Trophoblast cell (in vitro differentiated cells and primary cell): ENCODE measurements at regions not wholly inside any gene's neighbourhood (a gene's known extent, or its start where the extent isn't known, plus 50 kb on each side); places are given as distances from the start of the nearest gene placed in this dataset.

Source experiments
- DNase-seq, 2 donors: peaks; one replicate each; pipeline ENCODE4 v3.0.0-alpha.2; 2016
- H2AFZ ChIP-seq: 2 replicates; pipeline ENCODE4 v1.6.1; 2013; ENCODE audit warnings: low read length, moderate library complexity, mild to moderate bottlenecking; ENCODE audit not compliant: insufficient read depth, poor library complexity
- H2AK5ac ChIP-seq: 2 replicates; pipeline ENCODE4 v1.6.1; 2013; ENCODE audit warnings: mild to moderate bottlenecking, low read length
- H2BK120ac ChIP-seq: 2 replicates; pipeline ENCODE4 v1.6.1; 2013; ENCODE audit warnings: low read length, mild to moderate bottlenecking, moderate library complexity; ENCODE audit not compliant: insufficient read depth, poor library complexity
- H2BK12ac ChIP-seq: 2 replicates; pipeline ENCODE4 v1.6.1; 2013; ENCODE audit warnings: mild to moderate bottlenecking, low read length, moderate library complexity
- H2BK5ac ChIP-seq: 2 replicates; pipeline ENCODE4 v1.6.1; 2013; ENCODE audit warnings: low read length, low read depth, moderate library complexity, mild to moderate bottlenecking; ENCODE audit not compliant: poor library complexity
- H3K14ac ChIP-seq: 2 replicates; pipeline ENCODE4 v1.6.1; 2013; ENCODE audit warnings: mild to moderate bottlenecking, low read length
- H3K18ac ChIP-seq: 2 replicates; pipeline ENCODE4 v1.6.1; 2013; ENCODE audit warnings: mild to moderate bottlenecking, low read length
- H3K23ac ChIP-seq: 2 replicates; pipeline ENCODE4 v1.6.1; 2013; ENCODE audit warnings: low read length
- H3K27ac ChIP-seq: 2 replicates; pipeline ENCODE4 v1.5.1; 2013; ENCODE audit warnings: low read depth, mild to moderate bottlenecking, inconsistent platforms, low read length, moderate library complexity
- H3K27me3 ChIP-seq: 2 replicates; pipeline ENCODE4 v1.6.1; 2013; ENCODE audit warnings: inconsistent platforms, mild to moderate bottlenecking, low read length, moderate library complexity; ENCODE audit not compliant: insufficient read depth
- H3K36me3 ChIP-seq, 2 experiments: 1 replicate in 1 of 2; 2 replicates in 1 of 2; pipeline ENCODE4 v1.6.1; 2013; ENCODE audit warnings: low read length in 2 of 2, mild to moderate bottlenecking in 2 of 2, moderate library complexity in 1 of 2; ENCODE audit not compliant: insufficient read depth in 2 of 2, control insufficient read depth in 1 of 2
- H3K4ac ChIP-seq: 2 replicates; pipeline ENCODE4 v1.6.1; 2013; ENCODE audit warnings: low read depth, mild to moderate bottlenecking, low read length, moderate library complexity
- H3K4me1 ChIP-seq, 2 experiments: 1 replicate in 1 of 2; 2 replicates in 1 of 2; pipeline ENCODE4 v1.6.1; 2013; ENCODE audit warnings: low read length in 2 of 2, mild to moderate bottlenecking in 2 of 2, moderate library complexity in 1 of 2; ENCODE audit not compliant: insufficient read depth in 2 of 2, control insufficient read depth in 1 of 2
- H3K4me2 ChIP-seq: 2 replicates; pipeline ENCODE4 v1.6.1; 2013; ENCODE audit warnings: inconsistent platforms, mild to moderate bottlenecking, low read length, moderate library complexity
- H3K4me3 ChIP-seq: 2 replicates; pipeline ENCODE4 v1.5.1; 2013; ENCODE audit warnings: mild to moderate bottlenecking, low read depth, low read length, inconsistent platforms
- H3K79me1 ChIP-seq: one replicate; pipeline ENCODE4 v1.6.1; 2013; ENCODE audit warnings: low read length
- H3K79me2 ChIP-seq: 2 replicates; pipeline ENCODE4 v1.6.1; 2013; ENCODE audit warnings: low read length, mild to moderate bottlenecking; ENCODE audit not compliant: control insufficient read depth, insufficient read depth, poor library complexity
- H3K9ac ChIP-seq: 2 replicates; pipeline ENCODE4 v1.6.1; 2013; ENCODE audit warnings: mild to moderate bottlenecking, low read length
- H3K9me3 ChIP-seq: 2 replicates; pipeline ENCODE4 v1.6.1; 2013; ENCODE audit warnings: low read depth, mild to moderate bottlenecking, control low read depth, inconsistent platforms, low read length; ENCODE audit not compliant: insufficient read depth
- H4K12ac ChIP-seq: 2 replicates; pipeline ENCODE4 v1.6.1; 2013; ENCODE audit warnings: low read depth, mild to moderate bottlenecking, low read length, moderate library complexity
- H4K8ac ChIP-seq: 2 replicates; pipeline ENCODE4 v1.6.1; 2013; ENCODE audit warnings: low read depth, mild to moderate bottlenecking, low read length, moderate library complexity
- H4K91ac ChIP-seq: one replicate; pipeline ENCODE4 v1.6.1; 2013; ENCODE audit warnings: low read depth, mild to moderate bottlenecking, low read length, moderate library complexity
- WGBS: extraction: QIAGEN DNeasy Blood & Tissue Kit; methylation state at CpG from one replicate; pipeline ENCODE4 v1.1.7; 2013; ENCODE audit warnings: missing lambda C conversion rate; ENCODE audit not compliant: insufficient read length, insufficient coverage; ENCODE audit errors: extremely low coverage; 5-methylcytosine and 5-hydroxymethylcytosine counted together

GRCh38 chr18:57276829-57277228 lies 75.5 kb upstream of the ST8SIA3 start:
- H4K12ac ChIP-seq: no peak overlapping the region
- H3K27me3 ChIP-seq: no peaks in the 10 kb centered on the region
- no peak overlapping the region for H3K23ac ChIP-seq
- no peak overlapping the region for H2BK12ac ChIP-seq
- no peak overlapping the region for H3K18ac ChIP-seq
- no peaks in the 10 kb centered on the region for H3K36me3 ChIP-seq
- H3K4ac ChIP-seq: no peak overlapping the region
- no peak overlapping the region for H3K4me2 ChIP-seq
- H2BK120ac ChIP-seq: no peak overlapping the region
- H3K4me3 ChIP-seq: no peak overlapping the region
- no peak overlapping the region for H3K9ac ChIP-seq
- no peaks in the 10 kb centered on the region for H3K4me1 ChIP-seq
- no peaks in the 10 kb centered on the region for H3K79me1 ChIP-seq
- no peak overlapping the region for H3K27ac ChIP-seq
- DNase-seq: no peak
- H3K79me2 ChIP-seq: no peaks in the 10 kb centered on the region
- H2AK5ac ChIP-seq: no peak overlapping the region
- WGBS: no CpG with 5 or more reads among the region's 2 CpGs
- H2BK5ac ChIP-seq: no peak overlapping the region
- no peaks in the 10 kb centered on the region for H3K9me3 ChIP-seq
- no peak overlapping the region for H3K14ac ChIP-seq
- no peak overlapping the region for H4K8ac ChIP-seq
- H2AFZ ChIP-seq: no peak overlapping the region
- no peak overlapping the region for H4K91ac ChIP-seq

- Histone ChIP-seq H3K18ac (no peak overlapping the region), H3K4me1 (no peaks in the 10 kb centered on the region)
Measured at GRCh38 chr18:57278933-57279332, 73.4 kb upstream of the ST8SIA3 start.

GRCh38 chr18:57281519-57281918 lies 70.8 kb upstream of the ST8SIA3 start:
- H3K4ac ChIP-seq: no peak overlapping the region
- H4K12ac ChIP-seq: no peak overlapping the region
- no peak overlapping the region for H4K8ac ChIP-seq
- peaks cover 3% of the 10 kb centered on the region for H3K9me3 ChIP-seq
- no peaks in the 10 kb centered on the region for H3K79me2 ChIP-seq
- no peak overlapping the region for H2BK120ac ChIP-seq
- no peaks in the 10 kb centered on the region for H3K4me1 ChIP-seq
- DNase-seq: no peak
- no peak overlapping the region for H3K27ac ChIP-seq
- H4K91ac ChIP-seq: no peak overlapping the region
- H3K4me2 ChIP-seq: no peak overlapping the region
- no peak overlapping the region for H2AK5ac ChIP-seq
- H3K14ac ChIP-seq: no peak overlapping the region
- H2BK12ac ChIP-seq: no peak overlapping the region
- no peaks in the 10 kb centered on the region for H3K36me3 ChIP-seq
- no peak overlapping the region for H3K9ac ChIP-seq
- H3K27me3 ChIP-seq: no peaks in the 10 kb centered on the region
- no CpG with 5 or more reads among the region's 5 CpGs for WGBS
- no peak overlapping the region for H3K23ac ChIP-seq
- no peak overlapping the region for H2AFZ ChIP-seq
- H3K79me1 ChIP-seq: no peaks in the 10 kb centered on the region
- no peak overlapping the region for H2BK5ac ChIP-seq
- no peak overlapping the region for H3K18ac ChIP-seq
- no peak overlapping the region for H3K4me3 ChIP-seq

More at GRCh38 chr18:57278933-57279332, 73.4 kb upstream of the ST8SIA3 start:
- H2BK120ac ChIP-seq: no peak overlapping the region
- H3K23ac ChIP-seq: no peak overlapping the region
- H3K4me2 ChIP-seq: no peak overlapping the region
- H3K36me3 ChIP-seq: no peaks in the 10 kb centered on the region
- no peak overlapping the region for H3K4me3 ChIP-seq
- H4K8ac ChIP-seq: no peak overlapping the region
- no peak overlapping the region for H2BK5ac ChIP-seq
- H3K27me3 ChIP-seq: no peaks in the 10 kb centered on the region
- no peak overlapping the region for H4K12ac ChIP-seq
- H3K4ac ChIP-seq: no peak overlapping the region
- no peak overlapping the region for H3K9ac ChIP-seq
- H4K91ac ChIP-seq: no peak overlapping the region
- no peaks in the 10 kb centered on the region for H3K9me3 ChIP-seq
- H3K14ac ChIP-seq: no peak overlapping the region
- H3K79me1 ChIP-seq: no peaks in the 10 kb centered on the region
- DNase-seq: no peak
- no peak overlapping the region for H2BK12ac ChIP-seq
- H2AK5ac ChIP-seq: no peak overlapping the region
- H3K27ac ChIP-seq: no peak overlapping the region
- no peak overlapping the region for H2AFZ ChIP-seq
- no peaks in the 10 kb centered on the region for H3K79me2 ChIP-seq

GRCh38 chr18:57286949-57287348 lies 65.4 kb upstream of the ST8SIA3 start:
- H3K4me3 ChIP-seq: no peak overlapping the region
- no peak overlapping the region for H4K12ac ChIP-seq
- no peak overlapping the region for H2AK5ac ChIP-seq
- H3K79me1 ChIP-seq: no peaks in the 10 kb centered on the region
- WGBS: no CpG with 5 or more reads among the region's 2 CpGs
- no peak for DNase-seq
- H3K79me2 ChIP-seq: no peaks in the 10 kb centered on the region
- H3K4me2 ChIP-seq: no peak overlapping the region
- H3K23ac ChIP-seq: no peak overlapping the region
- no peak overlapping the region for H4K8ac ChIP-seq
- no peaks in the 10 kb centered on the region for H3K4me1 ChIP-seq
- H2BK5ac ChIP-seq: no peak overlapping the region
- H2AFZ ChIP-seq: no peak overlapping the region
- no peak overlapping the region for H2BK12ac ChIP-seq
- H2BK120ac ChIP-seq: no peak overlapping the region
- no peak overlapping the region for H3K18ac ChIP-seq
- H3K14ac ChIP-seq: no peak overlapping the region
- H3K27ac ChIP-seq: no peak overlapping the region
- H3K9me3 ChIP-seq: peaks cover 3% of the 10 kb centered on the region
- H3K4ac ChIP-seq: no peak overlapping the region
- H3K36me3 ChIP-seq: no peaks in the 10 kb centered on the region
- H3K27me3 ChIP-seq: no peaks in the 10 kb centered on the region
- H4K91ac ChIP-seq: no peak overlapping the region
- no peak overlapping the region for H3K9ac ChIP-seq
